ENCODE measurements at regions not wholly inside any gene's neighbourhood (a gene's known extent, or its start where the extent isn't known, plus 50 kb on each side); places are given as distances from the start of the nearest gene placed in this dataset.

DNA sequence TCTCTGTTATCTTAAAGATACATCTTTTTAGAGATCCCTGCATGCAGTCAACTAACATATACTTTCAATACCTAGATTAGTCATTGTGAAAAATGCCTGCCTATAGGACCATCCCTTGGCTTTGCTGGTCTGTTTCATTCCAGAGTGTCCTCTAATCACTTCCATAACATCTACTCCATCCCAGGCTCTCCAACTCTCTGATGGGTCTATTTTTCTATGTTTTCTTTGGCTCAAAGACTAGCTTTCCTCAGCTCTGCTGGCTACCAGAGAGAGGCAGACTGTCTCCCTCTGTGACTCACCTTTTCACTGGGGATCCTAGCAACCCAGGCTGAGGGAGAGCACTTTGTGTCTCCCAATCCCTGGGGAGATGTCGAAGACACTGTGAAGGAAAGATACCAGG, 547.7 kb upstream of the MCTP2 start:
- TF ChIP-seq, protein P1, sequence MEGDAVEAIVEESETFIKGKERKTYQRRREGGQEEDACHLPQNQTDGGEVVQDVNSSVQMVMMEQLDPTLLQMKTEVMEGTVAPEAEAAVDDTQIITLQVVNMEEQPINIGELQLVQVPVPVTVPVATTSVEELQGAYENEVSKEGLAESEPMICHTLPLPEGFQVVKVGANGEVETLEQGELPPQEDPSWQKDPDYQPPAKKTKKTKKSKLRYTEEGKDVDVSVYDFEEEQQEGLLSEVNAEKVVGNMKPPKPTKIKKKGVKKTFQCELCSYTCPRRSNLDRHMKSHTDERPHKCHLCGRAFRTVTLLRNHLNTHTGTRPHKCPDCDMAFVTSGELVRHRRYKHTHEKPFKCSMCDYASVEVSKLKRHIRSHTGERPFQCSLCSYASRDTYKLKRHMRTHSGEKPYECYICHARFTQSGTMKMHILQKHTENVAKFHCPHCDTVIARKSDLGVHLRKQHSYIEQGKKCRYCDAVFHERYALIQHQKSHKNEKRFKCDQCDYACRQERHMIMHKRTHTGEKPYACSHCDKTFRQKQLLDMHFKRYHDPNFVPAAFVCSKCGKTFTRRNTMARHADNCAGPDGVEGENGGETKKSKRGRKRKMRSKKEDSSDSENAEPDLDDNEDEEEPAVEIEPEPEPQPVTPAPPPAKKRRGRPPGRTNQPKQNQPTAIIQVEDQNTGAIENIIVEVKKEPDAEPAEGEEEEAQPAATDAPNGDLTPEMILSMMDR (IDR thresholded peaks at IDR 0.05; ENCODE audit: poor library complexity), result no peak
- no peak for TF ChIP-seq EZH2phosphoT487 (IDR thresholded peaks at IDR 0.05; ENCODE audit: low read depth, severe bottlenecking, unreplicated experiment)
- TF ChIP-seq EZH2 (IDR thresholded peaks at IDR 0.05; ENCODE audit: borderline replicate concordance), result no peak

All from hepatocyte (in vitro differentiated cells).